ENCODE measurements at regions not wholly inside any gene's neighbourhood (a gene's known extent, or its start where the extent isn't known, plus 50 kb on each side); places are given as distances from the start of the nearest gene placed in this dataset.

- TF ChIP-seq CTCF (IDR thresholded peaks at IDR 0.05) = no peak
- no peak for TF ChIP-seq EP300 (IDR thresholded peaks at IDR 0.05)
Observed at GRCh38 chr21:32101277-32101676, 177.6 kb downstream of the MIS18A start.
